ENCODE measurements at regions not wholly inside any gene's neighbourhood (a gene's known extent, or its start where the extent isn't known, plus 50 kb on each side); places are given as distances from the start of the nearest gene placed in this dataset.

DNA sequence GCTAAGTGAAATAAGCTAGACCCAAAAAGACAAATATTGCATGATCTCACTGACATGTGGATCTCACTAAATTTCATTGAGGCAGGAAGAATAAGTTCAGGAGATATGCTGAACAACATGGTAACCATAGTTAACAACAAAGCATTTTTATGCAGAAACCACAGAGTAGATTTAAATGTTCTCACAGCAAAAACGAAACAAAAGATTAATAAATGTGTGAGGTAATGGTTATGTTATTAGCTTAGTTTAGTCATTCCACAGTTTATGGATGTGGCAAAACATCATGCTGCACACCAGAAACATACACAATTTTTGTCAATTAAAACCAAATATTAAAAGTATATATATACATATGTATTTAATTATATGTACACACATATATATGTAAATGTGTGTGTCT is 765.8 kb downstream of the SLITRK5 start:
- CTCF ChIA-PET, result no interaction called here

DNA sequence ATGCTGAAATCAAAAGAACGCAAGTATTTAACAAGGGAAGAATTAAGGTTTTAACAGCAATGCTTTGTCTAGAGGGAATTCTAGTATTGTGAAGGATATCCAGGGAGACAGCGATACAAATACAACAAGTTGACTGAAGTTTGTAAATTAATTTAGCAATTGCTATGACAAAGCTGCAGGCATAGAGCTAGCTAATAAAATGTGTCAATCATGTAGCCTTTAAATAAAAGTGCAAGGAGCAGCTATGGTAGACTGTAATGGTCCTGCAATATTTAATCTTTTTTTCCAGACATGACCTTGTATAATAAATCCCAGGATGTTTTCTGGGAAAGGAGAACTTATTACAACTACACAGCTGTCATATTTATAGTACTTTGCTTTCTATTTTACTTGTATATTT is 779.3 kb downstream of the SLITRK5 start:
- CTCF ChIA-PET, result no interaction called here
- H3K36me3 ChIP-seq (ENCODE audit: control insufficient read depth in 2 of 2, insufficient read depth in 1 of 2, low read length in 2 of 2), result no peaks in the 10 kb centered on the region

More for the DNA sequence above, 765.8 kb downstream of the SLITRK5 start:
- no peak overlapping the region for H3K27ac ChIP-seq (ENCODE audit: extremely low read depth, low read depth, low read length)
- POLR2A ChIA-PET, result no interaction called here
- H3K4me3 ChIP-seq (ENCODE audit: low read depth, low read length), result no peak overlapping the region
- TF ChIP-seq ZSCAN23 (tag by site-specific recombination; IDR thresholded peaks at IDR 0.05), result no peak
- TF ChIP-seq ZNF248 (tag by site-specific recombination; IDR thresholded peaks at IDR 0.05), result no peak
- no peak for TF ChIP-seq ZNF157 (tag by site-specific recombination; IDR thresholded peaks at IDR 0.05)
- TF ChIP-seq, protein P1, sequence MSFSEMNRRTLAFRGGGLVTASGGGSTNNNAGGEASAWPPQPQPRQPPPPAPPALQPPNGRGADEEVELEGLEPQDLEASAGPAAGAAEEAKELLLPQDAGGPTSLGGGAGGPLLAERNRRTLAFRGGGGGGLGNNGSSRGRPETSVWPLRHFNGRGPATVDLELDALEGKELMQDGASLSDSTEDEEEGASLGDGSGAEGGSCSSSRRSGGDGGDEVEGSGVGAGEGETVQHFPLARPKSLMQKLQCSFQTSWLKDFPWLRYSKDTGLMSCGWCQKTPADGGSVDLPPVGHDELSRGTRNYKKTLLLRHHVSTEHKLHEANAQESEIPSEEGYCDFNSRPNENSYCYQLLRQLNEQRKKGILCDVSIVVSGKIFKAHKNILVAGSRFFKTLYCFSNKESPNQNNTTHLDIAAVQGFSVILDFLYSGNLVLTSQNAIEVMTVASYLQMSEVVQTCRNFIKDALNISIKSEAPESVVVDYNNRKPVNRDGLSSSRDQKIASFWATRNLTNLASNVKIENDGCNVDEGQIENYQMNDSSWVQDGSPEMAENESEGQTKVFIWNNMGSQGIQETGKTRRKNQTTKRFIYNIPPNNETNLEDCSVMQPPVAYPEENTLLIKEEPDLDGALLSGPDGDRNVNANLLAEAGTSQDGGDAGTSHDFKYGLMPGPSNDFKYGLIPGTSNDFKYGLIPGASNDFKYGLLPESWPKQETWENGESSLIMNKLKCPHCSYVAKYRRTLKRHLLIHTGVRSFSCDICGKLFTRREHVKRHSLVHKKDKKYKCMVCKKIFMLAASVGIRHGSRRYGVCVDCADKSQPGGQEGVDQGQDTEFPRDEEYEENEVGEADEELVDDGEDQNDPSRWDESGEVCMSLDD (tag by site-specific recombination; IDR thresholded peaks at IDR 0.05), result no peak
- TF ChIP-seq YY2 (tag by site-specific recombination; IDR thresholded peaks at IDR 0.05), result no peak
- TF ChIP-seq, protein P2, sequence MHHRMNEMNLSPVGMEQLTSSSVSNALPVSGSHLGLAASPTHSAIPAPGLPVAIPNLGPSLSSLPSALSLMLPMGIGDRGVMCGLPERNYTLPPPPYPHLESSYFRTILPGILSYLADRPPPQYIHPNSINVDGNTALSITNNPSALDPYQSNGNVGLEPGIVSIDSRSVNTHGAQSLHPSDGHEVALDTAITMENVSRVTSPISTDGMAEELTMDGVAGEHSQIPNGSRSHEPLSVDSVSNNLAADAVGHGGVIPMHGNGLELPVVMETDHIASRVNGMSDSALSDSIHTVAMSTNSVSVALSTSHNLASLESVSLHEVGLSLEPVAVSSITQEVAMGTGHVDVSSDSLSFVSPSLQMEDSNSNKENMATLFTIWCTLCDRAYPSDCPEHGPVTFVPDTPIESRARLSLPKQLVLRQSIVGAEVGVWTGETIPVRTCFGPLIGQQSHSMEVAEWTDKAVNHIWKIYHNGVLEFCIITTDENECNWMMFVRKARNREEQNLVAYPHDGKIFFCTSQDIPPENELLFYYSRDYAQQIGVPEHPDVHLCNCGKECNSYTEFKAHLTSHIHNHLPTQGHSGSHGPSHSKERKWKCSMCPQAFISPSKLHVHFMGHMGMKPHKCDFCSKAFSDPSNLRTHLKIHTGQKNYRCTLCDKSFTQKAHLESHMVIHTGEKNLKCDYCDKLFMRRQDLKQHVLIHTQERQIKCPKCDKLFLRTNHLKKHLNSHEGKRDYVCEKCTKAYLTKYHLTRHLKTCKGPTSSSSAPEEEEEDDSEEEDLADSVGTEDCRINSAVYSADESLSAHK (tag by site-specific recombination; IDR thresholded peaks at IDR 0.05), result no peak
- TF ChIP-seq ZNF146 (tag by site-specific recombination; IDR thresholded peaks at IDR 0.05), result no peak
- no peak for TF ChIP-seq ZFHX2 (tag by site-specific recombination; conservative IDR thresholded peaks at IDR 0.05)
- TF ChIP-seq SP7 (tag by site-specific recombination; IDR thresholded peaks at IDR 0.05), result no peak
- H3K36me3 ChIP-seq (ENCODE audit: control insufficient read depth in 2 of 2, insufficient read depth in 1 of 2, low read length in 2 of 2), result no peaks in the 10 kb centered on the region
- H3K4me1 ChIP-seq (ENCODE audit: control insufficient read depth, insufficient read depth, low read length), result no peaks in the 10 kb centered on the region
- no peaks in the 10 kb centered on the region for H3K9me3 ChIP-seq (ENCODE audit: control insufficient read depth, insufficient read depth, low read depth, low read length)

More for the DNA sequence above, 779.3 kb downstream of the SLITRK5 start:
- Histone ChIP-seq H3K9me3 (ENCODE audit: control insufficient read depth, insufficient read depth, low read depth, low read length) (no peaks in the 10 kb centered on the region), H3K4me1 (ENCODE audit: control insufficient read depth, insufficient read depth, low read length) (no peaks in the 10 kb centered on the region), H3K27ac (ENCODE audit: extremely low read depth, low read depth, low read length) (no peak overlapping the region), H3K4me3 (ENCODE audit: low read depth, low read length) (no peak overlapping the region)
- POLR2A ChIA-PET, result no interaction called here
- TF ChIP-seq, protein P3, sequence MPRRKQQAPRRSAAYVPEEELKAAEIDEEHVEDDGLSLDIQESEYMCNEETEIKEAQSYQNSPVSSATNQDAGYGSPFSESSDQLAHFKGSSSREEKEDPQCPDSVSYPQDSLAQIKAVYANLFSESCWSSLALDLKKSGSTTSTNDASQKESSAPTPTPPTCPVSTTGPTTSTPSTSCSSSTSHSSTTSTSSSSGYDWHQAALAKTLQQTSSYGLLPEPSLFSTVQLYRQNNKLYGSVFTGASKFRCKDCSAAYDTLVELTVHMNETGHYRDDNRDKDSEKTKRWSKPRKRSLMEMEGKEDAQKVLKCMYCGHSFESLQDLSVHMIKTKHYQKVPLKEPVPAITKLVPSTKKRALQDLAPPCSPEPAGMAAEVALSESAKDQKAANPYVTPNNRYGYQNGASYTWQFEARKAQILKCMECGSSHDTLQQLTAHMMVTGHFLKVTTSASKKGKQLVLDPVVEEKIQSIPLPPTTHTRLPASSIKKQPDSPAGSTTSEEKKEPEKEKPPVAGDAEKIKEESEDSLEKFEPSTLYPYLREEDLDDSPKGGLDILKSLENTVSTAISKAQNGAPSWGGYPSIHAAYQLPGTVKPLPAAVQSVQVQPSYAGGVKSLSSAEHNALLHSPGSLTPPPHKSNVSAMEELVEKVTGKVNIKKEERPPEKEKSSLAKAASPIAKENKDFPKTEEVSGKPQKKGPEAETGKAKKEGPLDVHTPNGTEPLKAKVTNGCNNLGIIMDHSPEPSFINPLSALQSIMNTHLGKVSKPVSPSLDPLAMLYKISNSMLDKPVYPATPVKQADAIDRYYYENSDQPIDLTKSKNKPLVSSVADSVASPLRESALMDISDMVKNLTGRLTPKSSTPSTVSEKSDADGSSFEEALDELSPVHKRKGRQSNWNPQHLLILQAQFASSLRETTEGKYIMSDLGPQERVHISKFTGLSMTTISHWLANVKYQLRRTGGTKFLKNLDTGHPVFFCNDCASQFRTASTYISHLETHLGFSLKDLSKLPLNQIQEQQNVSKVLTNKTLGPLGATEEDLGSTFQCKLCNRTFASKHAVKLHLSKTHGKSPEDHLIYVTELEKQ (tag by site-specific recombination; IDR thresholded peaks at IDR 0.05; ENCODE audit: borderline replicate concordance), result no peak
- TF ChIP-seq, protein P4, sequence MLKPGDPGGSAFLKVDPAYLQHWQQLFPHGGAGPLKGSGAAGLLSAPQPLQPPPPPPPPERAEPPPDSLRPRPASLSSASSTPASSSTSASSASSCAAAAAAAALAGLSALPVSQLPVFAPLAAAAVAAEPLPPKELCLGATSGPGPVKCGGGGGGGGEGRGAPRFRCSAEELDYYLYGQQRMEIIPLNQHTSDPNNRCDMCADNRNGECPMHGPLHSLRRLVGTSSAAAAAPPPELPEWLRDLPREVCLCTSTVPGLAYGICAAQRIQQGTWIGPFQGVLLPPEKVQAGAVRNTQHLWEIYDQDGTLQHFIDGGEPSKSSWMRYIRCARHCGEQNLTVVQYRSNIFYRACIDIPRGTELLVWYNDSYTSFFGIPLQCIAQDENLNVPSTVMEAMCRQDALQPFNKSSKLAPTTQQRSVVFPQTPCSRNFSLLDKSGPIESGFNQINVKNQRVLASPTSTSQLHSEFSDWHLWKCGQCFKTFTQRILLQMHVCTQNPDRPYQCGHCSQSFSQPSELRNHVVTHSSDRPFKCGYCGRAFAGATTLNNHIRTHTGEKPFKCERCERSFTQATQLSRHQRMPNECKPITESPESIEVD (tag by site-specific recombination; IDR thresholded peaks at IDR 0.05), result no peak
- TF ChIP-seq ZFP37 (tag by site-specific recombination; IDR thresholded peaks at IDR 0.05) (no peak), ZNF768 (tag by site-specific recombination; IDR thresholded peaks at IDR 0.05) (no peak), ZNF391 (tag by site-specific recombination; IDR thresholded peaks at IDR 0.05; ENCODE audit: borderline replicate concordance, low read depth) (no peak), ZNF416 (tag by site-specific recombination; IDR thresholded peaks at IDR 0.05) (no peak), ZNF530 (tag by site-specific recombination; IDR thresholded peaks at IDR 0.05; ENCODE audit: low read depth) (no peak), ZNF747 (tag by site-specific recombination; IDR thresholded peaks at IDR 0.05) (no peak), ZNF610 (tag by site-specific recombination; IDR thresholded peaks at IDR 0.05; ENCODE audit: borderline replicate concordance) (no peak)

All from HEK293 (cell line).